ENCODE measurements at regions not wholly inside any gene's neighbourhood (a gene's known extent, or its start where the extent isn't known, plus 50 kb on each side); places are given as distances from the start of the nearest gene placed in this dataset.

DNA sequence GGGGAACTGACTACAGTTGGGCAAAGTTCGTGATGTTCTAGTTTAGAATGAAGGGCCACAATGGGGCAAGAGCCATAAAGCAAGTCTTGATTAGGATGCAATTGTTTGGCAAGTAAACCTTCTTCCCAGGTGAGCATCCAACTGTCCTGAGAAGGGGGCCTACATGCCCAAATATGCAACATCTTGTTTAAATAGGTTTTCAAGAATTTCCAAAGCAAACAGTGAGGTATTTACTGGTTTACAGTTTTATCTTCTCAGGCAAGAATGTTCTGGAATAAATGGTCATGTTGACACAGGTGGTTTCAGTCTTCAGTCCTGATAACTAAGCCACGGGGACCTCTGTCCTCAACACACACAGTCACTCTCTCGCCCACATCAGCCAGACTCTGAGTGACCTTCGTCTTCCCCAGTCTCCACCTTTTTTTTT lies 90.3 kb upstream of the FAM174B start:
- Mint-ChIP-seq H3K27me3 (ENCODE audit: low read depth) (no peaks in the 10 kb centered on the region), H3K27ac (ENCODE audit: unreplicated experiment) (no peak overlapping the region), H3K36me3 (ENCODE audit: low read depth) (no peaks in the 10 kb centered on the region), H3K4me1 (ENCODE audit: low read depth) (no peaks in the 10 kb centered on the region), H3K4me3 (ENCODE audit: unreplicated experiment) (no peak overlapping the region), H3K9me3 (ENCODE audit: low read depth) (no peaks in the 10 kb centered on the region)
- DNase-seq (ENCODE audit: low spot score), result no peak
- TF ChIP-seq, protein P1, sequence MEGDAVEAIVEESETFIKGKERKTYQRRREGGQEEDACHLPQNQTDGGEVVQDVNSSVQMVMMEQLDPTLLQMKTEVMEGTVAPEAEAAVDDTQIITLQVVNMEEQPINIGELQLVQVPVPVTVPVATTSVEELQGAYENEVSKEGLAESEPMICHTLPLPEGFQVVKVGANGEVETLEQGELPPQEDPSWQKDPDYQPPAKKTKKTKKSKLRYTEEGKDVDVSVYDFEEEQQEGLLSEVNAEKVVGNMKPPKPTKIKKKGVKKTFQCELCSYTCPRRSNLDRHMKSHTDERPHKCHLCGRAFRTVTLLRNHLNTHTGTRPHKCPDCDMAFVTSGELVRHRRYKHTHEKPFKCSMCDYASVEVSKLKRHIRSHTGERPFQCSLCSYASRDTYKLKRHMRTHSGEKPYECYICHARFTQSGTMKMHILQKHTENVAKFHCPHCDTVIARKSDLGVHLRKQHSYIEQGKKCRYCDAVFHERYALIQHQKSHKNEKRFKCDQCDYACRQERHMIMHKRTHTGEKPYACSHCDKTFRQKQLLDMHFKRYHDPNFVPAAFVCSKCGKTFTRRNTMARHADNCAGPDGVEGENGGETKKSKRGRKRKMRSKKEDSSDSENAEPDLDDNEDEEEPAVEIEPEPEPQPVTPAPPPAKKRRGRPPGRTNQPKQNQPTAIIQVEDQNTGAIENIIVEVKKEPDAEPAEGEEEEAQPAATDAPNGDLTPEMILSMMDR (IDR thresholded peaks at IDR 0.05), result no peak

DNA sequence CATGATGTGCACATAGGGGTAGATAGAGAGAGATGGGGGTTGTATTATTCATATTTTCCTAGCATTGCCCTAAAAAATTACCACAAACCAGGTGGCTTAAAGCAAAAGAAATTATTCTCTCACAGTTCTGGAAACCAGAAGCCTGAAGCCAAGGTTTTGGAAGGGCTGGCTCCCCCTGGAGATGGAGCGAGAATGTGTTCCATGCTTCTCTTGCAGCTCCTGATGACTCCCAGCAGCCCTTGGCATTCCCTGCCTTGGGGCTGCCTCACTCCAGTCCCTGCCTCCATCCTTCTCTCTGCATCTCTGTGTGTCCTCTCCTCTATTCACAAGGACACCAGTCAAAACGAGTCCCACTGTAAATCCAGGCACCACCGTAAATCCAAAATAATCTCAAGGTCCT lies 91.5 kb upstream of the FAM174B start:
- no peaks in the 10 kb centered on the region for H3K36me3 Mint-ChIP-seq (ENCODE audit: low read depth)
- H3K27ac Mint-ChIP-seq (ENCODE audit: unreplicated experiment), result no peak overlapping the region
- no peak for DNase-seq (ENCODE audit: low spot score)
- TF ChIP-seq, protein P1 (IDR thresholded peaks at IDR 0.05), result no peak
- H3K4me3 Mint-ChIP-seq (ENCODE audit: unreplicated experiment), result no peak overlapping the region
- no peaks in the 10 kb centered on the region for H3K9me3 Mint-ChIP-seq (ENCODE audit: low read depth)
- H3K4me1 Mint-ChIP-seq (ENCODE audit: low read depth), result no peaks in the 10 kb centered on the region
- H3K27me3 Mint-ChIP-seq (ENCODE audit: low read depth), result no peaks in the 10 kb centered on the region

DNA sequence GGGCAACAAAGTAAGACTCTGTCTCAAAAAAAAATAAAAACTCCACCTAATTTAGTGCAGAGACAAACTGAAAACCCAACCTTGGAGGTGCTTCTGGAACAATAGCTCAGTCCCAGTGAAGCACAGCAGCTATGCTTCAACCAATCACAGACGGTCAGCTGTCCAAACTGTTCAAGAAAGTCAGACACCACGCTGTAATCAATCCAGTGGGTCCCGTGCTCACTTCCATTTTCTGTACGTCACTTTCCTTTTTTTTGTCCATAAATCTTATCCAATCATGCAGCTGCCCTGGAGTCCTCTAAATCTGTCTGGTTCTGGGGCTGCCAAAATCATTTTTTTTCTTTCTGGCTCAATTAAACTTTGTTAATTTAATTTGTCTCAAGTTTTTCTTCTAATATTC lies 93.6 kb upstream of the FAM174B start:
- TF ChIP-seq, protein P1 (IDR thresholded peaks at IDR 0.05), result no peak
- Mint-ChIP-seq H3K4me3 (ENCODE audit: unreplicated experiment) (no peak overlapping the region), H3K27me3 (ENCODE audit: low read depth) (no peaks in the 10 kb centered on the region), H3K36me3 (ENCODE audit: low read depth) (no peaks in the 10 kb centered on the region), H3K27ac (ENCODE audit: unreplicated experiment) (no peak overlapping the region), H3K4me1 (ENCODE audit: low read depth) (no peaks in the 10 kb centered on the region), H3K9me3 (ENCODE audit: low read depth) (no peaks in the 10 kb centered on the region)
- DNase-seq (ENCODE audit: low spot score), result no peak

DNA sequence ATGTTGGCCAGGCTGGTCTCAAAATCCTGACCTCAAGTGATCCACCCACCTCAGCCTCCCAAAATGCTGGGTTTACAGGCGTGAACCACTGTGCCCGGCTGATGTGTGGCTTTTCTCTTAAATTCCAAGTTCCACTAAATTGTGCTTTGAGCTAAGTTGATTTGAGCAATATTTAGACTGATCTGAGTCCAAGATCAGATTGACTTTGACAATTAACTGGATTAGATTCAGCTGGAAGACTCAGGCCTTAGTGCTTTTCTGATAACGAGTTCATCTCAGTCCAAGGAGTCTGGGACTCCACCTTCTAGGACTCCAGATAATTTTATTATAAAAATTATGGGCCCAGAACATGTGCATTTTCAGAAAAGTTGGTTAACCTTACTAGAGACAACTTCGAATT lies 94.4 kb upstream of the FAM174B start:
- DNase-seq (ENCODE audit: low spot score), result no peak
- Mint-ChIP-seq H3K36me3 (ENCODE audit: low read depth) (no peaks in the 10 kb centered on the region), H3K9me3 (ENCODE audit: low read depth) (no peaks in the 10 kb centered on the region), H3K27me3 (ENCODE audit: low read depth) (no peaks in the 10 kb centered on the region), H3K4me3 (ENCODE audit: unreplicated experiment) (no peak overlapping the region), H3K4me1 (ENCODE audit: low read depth) (no peaks in the 10 kb centered on the region), H3K27ac (ENCODE audit: unreplicated experiment) (no peak overlapping the region)
- TF ChIP-seq, protein P1 (IDR thresholded peaks at IDR 0.05), result no peak

DNA sequence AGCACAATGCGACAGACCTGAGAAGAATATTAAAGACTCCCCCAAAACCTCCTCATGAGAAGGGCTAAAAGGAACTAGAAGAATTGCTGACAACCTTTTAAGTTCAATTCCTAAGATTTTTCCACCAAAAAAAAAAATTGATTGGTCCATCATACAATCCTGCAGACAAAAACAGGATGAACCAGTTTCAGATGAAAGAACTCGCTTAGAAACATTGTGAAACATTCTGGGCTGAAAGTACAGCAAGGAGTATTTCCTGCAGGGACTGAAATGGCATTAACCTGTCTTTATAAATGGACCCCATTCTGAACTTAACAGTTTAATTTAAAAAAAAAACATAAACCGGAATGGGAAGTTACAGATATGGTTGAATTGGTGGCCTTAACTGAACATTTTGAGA lies 96.0 kb upstream of the FAM174B start:
- H3K4me3 Mint-ChIP-seq (ENCODE audit: unreplicated experiment), result no peak overlapping the region
- H3K27ac Mint-ChIP-seq (ENCODE audit: unreplicated experiment), result no peak overlapping the region

More for the DNA sequence above, 96.0 kb upstream of the FAM174B start:
- TF ChIP-seq, protein P1 (IDR thresholded peaks at IDR 0.05), result no peak
- no peak for DNase-seq (ENCODE audit: low spot score)
- Mint-ChIP-seq H3K36me3 (ENCODE audit: low read depth) (peaks cover 2% of the 10 kb centered on the region), H3K27me3 (ENCODE audit: low read depth) (no peaks in the 10 kb centered on the region), H3K4me1 (ENCODE audit: low read depth) (no peaks in the 10 kb centered on the region), H3K9me3 (ENCODE audit: low read depth) (peaks cover 5% of the 10 kb centered on the region)
